Activated CD4-positive, CD25-positive, alpha-beta regulatory T cell treated with anti-CD3 and anti-CD28 coated beads, Interleukin-2, amount 50 U/mL, for 16 hours (primary cell): ENCODE measurements at regions not wholly inside any gene's neighbourhood (a gene's known extent, or its start where the extent isn't known, plus 50 kb on each side); places are given as distances from the start of the nearest gene placed in this dataset.

Experiments
- DNase-seq: peaks from one replicate; pipeline ENCODE4 v3.0.0-alpha.2; 2020; ENCODE audit warnings: low read depth, low spot score

DNA sequence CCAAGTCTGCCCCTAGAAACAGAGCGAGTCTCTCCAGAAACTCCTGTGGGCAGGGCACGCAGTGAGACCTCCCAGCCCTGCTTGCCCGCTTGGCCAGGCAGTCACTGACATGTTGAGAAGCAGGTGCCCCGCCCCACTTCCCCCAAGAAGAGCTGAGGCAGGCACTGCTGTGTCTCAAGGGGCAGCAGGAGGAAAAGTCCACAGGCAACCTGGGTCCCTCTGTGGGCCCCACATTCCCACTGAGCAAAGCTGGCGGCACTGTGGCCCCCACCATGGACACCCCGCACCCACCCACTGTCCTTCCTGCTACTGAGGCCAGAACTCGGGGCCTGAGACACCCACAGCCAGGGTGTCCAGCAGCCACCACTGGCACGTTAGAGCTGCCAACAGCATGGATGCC lies 137.3 kb upstream of the NKX1-1 start:
- DNase-seq = no peak

DNA sequence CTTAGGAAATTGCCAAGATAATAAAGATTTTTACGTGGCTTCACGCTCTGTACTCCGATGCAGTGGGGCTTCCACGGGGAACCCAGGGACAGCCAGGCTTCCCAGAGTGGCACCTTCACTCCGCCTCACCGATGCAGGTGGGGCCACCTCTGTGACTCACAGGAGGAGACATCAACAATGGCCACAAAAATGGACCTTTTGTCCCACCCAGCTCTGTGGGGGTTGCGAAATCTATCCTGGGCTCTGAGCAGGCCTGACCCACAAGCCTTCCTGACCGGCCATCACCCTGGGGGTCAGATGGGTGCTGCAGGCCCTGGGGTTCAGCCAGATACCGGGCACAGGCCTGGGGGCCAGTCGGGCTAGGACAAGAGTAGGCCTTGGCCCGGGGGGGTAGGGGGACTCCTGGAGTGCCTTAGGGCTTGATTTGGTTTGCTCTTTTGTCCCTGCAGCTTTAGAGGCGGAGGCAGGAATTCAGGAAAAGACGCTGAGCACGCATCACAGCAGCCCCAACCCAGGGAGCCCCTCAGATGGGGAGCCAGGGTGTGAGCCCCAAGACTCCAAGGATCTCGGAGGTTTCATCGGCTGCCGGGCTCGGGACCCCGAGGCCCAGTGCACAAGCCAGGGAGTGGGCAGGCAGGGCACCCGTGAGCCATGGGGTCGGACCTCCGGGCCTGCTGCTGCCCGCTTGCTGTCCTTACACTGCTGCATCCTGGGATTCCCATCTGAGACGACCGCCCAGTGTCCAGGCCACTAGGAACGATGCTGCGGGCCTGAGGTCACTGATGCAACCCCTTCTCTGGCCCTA lies 136.5 kb upstream of the NKX1-1 start:
- DNase-seq = no peak

DNA sequence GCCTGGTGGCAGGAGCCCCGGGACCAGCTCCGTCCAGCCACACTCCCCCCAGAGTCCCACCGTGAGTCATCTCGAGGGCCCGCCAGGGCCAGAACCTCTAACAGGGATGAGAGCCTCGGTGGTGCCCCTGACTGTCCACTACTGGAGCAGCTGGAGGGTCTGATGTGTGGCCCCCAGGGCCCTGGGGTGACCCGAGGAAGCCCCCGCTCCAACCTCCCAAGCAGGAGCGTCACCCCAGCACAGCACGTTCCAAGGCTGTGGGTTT lies 135.9 kb upstream of the NKX1-1 start:
- no peak for DNase-seq

DNA sequence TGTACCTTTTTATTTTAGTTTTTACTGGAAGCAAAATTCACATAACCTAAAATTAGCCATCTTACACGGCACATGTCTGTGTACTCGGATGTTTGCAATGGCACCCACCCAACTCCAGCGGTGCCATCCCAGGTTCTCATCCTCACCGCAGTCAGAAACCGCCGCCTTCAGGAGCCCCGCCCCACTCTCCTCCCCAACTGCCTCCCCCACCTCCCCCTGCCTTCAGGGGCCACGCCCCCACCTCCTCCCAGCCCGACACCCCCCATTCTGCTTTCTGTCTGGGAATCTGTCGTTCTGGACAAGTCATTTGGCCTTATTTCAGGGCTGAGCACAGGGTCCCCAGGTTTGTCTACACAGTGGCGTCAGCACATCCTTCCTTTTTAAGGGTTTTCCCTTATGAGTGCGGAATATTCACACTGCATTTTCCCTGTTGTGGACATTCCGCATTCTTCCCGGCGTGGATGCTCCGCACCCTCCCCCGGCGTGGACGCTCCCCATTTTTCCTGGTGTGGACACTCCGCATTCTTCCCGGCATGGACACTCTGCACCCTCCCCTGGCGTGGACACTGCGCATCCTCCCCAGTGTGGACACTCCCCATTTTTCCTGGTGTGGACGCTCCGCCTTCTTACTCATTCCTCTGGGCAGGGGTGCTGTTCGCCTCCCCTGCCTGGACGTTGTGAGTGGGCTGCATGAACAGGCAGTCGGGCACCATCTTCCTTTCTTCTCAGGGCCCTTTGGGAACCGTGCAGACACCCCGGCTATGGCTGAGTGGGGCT lies 135.4 kb upstream of the NKX1-1 start:
- no peak for DNase-seq

DNA sequence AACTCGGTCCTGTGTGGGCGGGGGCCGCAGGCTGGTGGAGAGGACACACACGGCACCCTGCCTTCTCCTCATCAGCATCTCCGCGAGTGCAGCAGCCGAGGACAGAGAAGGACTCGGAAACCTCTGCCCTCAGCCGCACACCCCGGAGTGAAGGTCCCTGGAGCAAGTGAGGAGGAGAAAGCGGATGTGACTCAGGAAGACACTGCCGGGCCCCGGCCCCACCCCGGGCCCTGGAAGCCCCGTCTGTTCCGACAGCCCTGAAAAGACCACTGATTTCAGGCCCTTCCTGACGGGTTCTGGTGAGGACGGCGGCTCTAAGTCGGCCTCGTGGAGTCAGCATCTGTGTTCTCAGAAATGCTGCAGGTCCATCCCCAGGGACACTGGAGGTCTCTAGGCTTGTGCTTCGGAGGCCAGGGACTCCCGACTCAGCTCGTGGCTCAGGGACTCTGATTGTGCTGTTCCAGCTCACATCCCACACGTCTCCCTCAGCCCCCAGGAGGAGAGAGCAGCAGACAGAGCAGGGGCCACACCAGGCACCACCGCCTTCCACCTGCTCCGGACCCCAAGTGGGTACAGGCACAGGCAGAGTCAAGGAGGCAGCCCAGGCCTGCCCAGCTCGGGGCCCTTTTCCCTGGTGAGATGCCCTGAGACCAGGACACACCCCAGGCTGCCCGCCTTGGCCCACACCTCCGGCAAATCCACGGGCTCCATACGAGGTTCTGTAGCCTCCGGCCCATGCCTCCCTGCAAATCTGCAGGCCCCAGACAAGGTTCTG lies 134.5 kb upstream of the NKX1-1 start:
- DNase-seq = no peak

DNA sequence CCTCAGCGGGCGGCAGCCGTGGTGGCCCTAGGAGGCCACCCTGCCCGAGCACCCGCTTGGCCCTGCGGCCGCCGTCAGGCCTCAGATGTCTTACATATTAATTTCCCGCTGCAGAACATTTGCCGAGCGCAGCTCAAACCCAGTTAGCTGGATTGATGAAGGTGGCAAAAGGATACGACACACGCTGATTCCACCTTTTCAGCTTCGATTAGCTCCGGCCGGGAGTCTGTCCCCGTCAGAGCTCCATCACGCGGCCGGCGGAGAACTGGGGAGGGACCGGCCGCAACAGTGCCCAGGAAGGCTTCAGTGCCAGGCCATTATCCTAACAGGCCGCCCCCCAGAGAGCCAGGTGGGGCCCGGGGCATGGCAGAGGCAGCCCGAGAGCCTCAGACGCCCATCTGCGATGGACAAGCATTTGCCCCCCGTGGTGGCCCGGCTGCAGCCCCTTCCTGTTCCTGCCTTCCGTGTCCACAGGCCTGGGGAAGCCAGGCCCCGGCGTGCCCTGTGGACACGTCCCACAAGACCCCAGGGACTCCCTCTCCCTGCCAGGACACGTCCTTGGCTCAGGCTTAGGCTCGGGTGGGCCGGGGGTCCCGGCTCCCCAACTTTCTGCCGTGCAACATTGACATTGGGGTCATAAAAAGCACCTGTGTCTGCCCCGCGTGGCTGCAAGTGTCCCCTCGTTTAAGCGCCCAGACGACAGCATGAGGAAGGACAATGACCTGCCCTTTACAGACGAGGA lies 133.8 kb upstream of the NKX1-1 start:
- no peak for DNase-seq

DNA sequence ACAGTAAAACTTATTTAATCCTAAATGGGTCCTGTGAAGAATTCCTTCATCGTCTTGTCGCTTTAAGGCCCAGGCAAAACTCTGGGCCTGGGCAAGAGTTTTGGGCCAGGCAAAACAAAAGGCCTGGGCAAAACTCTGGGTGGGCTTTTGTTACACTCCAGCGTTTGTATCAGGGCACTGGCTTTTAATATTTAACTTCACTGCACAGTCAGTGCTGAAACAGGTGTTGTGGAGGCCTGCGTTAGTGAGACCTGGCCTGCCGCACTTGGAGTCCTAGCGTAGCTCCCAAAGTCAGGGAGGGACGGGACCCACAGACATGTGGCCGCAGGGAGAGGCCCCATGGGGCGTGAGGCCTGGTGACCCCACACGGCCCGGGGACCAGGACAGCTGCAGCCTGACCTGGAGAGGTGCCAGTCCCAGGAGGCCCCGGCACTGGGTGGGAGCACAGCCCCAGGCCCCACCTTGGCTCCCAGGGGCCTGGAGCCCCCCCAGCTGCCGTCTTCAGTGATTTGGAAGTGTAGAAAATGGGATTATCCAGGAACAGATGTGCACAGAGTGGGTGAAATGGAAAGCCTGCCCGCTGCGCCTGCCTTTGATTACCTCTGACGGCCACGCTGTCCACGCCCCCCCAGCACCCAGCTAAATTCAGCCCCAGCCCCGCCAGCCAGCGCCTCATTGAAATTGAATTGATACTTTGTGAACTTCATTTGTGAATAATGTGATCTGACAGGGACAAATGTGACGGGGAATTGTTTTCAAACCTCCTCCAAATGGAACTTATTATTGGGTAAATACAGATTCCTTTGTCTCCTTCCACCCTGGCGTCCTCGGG lies 132.9 kb upstream of the NKX1-1 start:
- no peak for DNase-seq

DNA sequence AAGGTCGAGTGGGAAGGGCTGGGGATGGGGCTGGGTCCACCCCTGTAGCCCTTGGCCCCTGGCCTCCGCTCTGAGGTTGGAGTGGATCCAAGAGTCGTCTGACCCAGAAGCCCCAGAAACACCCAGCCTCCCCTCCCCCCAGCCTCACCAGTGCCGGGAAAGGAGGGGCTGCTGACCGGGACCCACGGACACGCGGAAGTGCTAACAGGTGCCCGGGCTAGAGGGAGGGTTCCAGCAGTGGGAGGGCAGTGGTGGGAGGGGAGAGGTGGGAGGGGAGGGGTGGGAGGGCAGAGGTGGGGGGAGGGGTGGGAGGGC lies 131.8 kb upstream of the NKX1-1 start:
- no peak for DNase-seq

DNA sequence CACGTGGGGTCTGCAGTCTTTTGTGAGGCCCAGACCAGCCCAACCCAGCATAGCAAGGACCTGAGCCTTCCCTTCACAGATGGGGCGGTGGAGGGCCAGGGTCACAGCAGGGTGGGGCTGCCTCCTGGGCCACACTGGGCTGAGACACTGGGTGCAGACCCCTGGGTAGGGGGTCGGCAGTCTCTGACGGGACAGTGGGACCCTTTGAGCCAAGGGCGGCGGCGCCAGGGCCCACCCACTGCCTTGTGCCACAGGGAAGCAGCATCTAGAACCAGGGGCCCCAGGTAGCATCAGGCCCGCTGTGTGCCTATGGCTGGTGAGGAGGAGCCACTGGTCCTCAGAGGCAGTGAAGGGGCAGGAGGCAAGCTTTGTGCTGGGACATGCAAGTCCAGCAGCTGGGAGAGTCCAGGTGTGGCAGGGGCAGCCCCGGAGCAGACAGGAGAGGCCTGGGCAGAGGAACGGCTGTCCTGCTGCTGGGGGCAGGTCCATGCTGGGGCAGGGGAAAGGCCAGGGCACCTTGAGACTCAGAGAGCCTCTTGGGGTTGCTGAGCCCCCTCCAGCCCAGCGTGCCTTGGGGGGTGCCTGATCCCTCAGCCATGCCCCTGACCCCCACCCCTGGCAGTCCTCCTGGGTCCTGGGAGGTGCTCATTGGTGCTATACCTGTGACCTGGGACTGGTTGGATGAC lies 131.3 kb upstream of the NKX1-1 start:
- no peak for DNase-seq

DNA sequence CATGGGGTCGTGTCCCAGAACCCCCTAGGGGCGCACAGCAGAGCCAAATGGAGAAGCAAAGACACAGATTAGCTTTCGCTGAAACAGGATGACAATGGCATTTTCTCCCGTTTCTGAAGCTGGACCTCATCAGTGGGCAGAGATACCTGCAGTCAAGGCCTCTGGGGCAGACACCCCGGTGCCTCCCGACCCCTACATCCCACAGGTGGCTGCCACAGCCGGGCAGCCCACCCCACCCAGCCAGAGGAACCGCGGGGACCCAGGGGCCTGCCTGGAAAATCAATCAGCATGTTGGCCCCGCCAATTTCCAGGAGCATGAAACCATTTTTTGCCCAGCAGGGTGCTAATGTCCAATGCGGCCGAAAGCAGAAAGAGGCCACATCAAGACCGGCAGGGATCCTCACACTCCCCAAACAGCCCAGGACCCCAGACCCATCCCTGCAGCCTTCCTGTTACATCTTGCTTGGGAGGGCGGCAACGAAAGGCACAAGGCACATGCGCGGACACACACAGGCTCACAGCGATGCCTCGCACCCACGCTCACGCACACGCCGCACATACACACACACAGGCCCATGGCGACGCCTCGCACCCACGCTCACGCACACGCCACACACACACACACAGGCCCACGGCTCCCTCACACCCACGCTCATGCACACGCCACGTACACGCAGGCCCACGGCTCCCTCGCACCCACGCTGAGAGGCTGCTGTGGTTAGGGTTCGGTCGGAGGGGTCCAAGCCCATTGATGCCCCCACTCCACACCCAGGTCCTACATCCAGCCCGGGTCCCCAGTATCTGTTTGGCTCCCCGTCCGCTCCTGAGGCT lies 130.6 kb upstream of the NKX1-1 start:
- no peak for DNase-seq

DNA sequence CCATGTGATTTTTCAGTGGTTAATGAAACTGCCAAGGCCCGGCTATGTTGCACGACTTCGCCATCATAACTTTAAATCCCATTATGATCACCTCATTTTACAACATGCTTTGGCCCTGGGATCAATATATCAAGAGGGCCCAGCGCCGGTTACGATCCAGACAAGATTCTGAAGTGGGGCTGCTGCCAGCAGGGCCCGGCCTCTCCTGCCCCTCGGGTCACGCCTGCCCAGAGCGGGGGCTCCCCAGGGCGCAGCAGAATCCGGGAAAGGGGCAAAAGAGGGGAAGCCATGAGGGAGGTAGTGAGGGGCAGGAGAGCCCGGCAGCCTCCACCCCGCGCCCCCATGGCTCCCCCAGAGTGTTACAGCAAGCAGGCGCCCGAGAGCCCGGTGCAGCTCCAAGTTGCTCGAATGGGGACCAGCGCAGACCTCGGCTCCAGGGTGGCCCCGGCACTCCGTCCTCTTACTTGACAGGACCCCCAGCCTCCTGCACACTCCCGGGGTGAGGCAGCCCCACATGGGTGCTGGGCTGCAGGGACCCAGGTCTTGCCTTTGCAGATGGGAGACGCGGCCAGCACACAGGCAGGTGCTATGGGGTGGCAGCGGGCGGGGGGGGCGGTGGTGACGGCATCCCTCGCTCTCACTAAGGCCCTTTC lies 129.8 kb upstream of the NKX1-1 start:
- no peak for DNase-seq

DNA sequence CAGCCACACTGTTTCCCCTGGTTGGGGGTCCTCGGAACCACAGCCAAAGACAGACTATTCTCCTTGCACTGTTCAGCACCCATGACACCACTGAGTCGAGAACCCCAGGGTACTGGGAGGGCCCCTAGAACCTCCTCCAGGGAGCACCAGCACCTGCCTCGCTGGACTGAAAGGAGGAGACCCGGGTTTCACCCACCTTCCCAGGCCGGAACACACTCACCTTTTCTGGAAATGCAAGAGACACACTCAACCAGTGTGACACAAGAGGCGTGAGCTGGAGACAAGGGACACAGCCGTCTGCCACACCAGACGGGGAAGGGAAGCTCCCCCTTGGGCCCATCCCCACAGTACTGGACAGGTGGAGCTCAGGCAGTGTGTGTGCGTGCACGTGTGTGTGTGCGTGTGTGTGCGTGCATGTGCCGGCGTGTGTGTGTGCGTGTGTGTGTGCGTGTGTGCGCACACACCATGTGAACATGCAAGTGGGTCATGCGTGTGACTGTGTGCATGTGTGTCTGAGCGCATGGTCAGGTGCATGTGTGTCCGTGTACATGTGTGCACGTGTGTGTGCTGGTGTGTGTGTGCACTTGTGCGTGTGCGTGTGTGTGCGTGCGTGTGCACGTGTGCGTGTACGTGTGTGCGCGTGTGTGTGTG lies 128.8 kb upstream of the NKX1-1 start:
- DNase-seq = no peak

DNA sequence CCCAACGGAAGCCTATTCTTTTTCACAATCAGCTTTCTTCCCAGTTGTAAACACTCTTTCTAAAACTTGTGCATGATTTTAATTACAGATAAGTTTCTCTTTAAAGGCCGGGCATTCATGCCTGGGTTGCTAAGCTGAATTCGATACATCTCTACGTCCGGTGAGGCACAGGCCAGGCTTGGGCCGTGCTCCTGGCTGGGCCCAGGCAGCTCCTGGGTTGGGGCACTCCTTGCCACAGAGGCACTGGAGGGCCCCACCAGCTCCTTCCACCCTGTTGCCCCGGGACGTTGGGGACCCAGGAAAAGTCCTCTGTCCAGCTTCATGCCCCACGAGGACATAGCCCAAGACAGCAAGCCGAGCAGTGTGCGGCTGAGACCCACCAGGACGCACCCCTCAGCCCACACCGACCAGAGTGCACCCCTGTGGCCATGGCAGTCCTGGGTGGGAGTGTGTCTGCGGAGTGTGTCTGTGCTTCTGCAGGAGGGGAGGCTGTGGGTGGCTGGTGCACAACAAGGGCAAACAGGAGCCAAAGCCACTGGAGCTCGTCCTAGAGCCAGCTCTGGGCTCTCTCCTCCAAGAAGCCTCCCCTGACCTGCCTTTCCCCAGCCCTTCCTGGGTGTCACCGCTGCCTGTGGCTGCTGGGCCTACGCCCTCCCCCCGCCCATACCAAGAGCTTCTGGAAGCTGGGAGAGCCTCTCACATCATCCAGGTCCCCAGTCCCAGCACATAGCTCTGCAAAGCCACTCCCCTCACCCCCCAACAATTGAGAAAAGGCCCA lies 128.0 kb upstream of the NKX1-1 start:
- DNase-seq = no peak

DNA sequence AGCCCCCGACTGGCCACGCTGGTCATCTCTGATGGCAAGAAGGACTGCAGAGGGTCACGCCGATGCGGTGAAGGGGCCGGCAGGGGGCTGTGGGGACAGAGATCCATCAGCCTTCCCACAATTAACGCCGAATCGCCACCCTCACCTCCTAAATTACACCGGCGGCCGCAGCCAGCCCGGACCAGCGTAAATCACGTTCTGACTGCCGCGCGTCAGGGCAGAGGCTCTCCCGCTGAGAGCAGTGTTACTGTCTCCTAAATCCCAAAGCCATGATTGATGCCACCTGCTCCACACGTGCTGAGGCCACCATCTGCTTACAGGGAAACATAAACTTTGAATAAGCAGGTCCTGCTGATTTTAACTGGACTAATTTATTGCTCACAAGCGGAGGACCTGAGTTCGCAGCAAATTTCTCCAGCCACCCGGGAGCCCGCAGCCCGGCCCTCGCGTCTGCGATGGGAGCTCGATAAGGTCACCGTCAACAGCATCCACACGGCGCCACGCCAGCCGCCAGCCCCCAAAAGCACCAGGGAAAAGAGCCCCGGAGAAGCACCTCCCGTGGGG lies 127.3 kb upstream of the NKX1-1 start:
- no peak for DNase-seq

DNA sequence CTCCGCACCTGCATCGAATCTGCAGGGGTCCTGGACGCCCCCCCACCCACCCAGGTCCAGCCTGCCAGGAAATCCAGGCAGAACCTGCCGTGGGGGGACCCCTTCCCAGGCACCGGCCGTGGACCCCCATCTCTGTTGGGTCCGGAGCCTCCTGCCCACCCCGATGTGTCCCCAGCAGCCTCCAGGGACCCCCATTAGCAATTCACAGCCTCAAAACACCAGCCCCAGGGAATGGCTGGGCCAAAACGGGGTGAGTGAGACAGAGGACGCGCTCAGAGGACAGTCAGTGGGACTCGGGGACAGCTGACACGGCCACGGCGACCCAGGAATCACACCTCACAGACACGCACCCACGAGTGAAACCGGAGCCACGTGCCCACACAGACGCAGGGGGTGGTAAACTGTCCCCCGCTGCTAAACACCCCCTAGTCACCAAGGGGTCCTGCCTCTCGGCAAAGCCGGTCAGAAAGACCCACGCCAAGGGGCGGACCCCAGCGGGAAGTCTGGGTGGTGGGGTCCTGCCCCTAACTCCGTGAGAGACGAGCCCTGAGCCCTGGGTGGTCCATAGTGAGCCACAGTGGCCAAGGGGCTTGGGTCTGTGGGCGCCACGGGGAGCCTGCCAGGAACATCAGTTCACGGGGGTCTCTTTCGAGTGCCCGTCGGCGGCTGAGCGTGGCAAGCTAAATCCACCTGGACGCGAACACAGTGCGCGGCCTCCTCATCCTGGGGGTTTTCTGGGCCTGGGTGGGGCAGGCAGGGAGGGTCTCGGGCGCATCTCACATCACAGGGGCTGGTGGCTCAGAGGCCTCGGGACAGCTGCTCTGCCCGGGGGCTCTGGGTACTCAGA lies 126.5 kb upstream of the NKX1-1 start:
- no peak for DNase-seq

DNA sequence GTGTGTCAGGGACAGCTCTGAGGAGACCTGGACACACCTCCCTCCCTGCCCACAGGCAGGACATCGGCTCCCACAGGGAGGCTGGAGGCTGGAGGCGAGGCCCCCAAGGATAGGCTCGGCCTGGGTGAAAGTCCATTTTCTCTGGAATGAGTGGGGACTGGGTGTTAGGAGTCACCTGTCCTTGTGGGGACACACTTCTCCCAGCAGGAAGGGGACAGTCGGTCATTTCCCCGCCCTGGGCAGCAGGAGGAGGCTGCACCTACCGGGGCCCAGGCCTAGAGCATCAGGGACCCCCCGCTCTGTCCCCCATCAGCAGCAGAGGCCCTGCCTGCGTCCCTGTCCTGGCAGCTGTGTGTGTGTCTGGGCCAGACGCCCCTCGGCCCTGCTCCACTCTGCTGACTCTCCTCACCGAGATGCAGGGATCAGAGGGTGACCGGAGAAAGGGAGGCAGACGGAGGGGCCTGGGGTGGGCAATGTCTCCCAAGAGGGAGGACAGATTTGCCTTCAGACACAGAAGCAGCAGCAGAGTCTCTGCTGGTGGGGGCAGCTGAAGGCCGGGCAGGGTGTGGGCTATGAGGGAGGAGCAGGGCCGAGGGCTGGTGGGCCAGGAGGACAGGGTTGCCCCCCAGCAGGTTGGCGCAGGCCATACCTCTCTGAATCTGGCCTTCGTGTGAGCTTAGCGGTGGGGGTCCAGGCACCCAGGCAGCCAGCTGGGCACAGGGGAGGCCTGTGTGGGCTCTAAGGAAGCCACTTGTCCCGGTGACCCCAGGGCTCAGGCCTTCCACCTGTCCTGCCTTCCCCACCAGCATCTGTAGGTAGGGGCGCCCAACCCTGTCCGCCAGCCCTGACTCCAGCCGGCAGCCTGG lies 125.7 kb upstream of the NKX1-1 start:
- DNase-seq = no peak
